ENCODE measurements at regions not wholly inside any gene's neighbourhood (a gene's known extent, or its start where the extent isn't known, plus 50 kb on each side); places are given as distances from the start of the nearest gene placed in this dataset.

DNA sequence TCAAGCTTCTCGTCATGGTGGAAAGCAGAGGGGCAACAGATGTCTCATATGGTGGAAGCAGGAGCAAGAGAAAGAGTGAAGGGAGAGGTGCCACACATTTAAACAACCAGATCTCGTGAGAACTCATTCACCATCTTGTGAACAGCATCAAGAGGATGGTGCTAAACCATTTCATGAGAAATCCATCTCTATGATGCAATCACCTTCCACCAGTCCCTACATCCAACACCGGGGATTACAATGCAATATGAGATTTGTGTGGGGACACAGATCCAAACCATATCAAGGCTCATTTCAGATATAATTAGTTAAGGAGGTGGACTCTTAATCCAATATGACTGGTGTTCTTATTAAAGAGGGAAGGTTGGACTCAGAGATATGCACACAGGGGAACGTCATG, 272.8 kb downstream of the KCNS3 start:
- no peak for DNase-seq (ENCODE audit: low read depth)

DNA sequence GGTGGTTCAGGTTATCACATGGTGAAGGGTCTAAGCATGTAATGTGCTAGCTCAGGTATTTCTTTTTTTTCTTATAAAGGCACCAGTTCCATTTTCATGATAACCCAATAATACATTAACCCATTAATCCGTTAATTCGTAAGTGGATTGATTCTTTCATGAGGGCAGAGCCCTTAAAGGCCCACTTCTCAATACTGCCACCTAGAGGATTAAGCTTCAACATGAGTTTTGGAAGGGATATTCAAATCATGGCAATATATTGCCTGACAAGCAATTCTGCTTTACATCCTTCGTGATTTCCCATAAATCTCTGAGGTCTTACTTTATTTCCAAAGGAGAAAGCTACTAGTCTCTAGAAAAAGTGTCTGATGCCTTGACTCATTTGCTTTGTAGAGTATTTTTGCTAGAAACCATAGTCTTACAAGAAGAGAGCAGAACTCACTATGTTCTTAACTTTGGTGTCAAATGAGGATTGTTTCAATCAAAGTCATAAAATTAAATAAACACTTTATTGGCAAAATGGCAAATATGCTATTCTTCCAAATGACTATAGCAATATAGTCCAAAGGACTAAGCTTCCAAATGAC, 271.3 kb downstream of the KCNS3 start:
- peak; percentile 44 for DNase-seq (ENCODE audit: low read depth)

DNA sequence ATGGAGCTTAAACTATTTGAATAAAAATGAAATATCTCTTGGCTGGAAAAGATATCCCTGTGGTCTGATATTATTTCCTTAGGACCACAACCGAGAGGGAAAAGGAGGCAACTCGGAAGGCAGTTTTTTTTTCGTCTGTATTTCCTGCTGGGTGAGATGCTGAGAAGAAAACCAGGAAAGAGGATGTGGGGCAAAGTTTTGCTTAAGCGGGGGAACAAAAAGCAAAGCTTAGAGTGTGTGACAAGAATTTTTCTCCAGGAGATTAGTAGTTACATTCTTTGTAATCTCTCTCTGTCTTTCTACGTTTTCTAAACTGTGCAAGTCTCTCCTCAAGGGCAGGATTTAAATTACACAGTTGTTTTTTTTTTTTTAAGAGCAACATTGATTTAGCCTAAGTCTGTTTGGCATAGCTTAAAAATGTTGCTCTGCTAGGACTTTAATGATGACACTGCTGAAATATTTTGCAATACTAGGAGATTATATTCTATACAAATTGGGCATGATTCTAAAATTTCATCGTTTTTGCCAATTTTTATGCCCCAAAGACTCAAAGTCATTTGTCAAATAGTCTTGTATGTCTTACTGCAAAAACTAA, 258.5 kb downstream of the KCNS3 start:
- DNase-seq (ENCODE audit: low read depth), result no peak

DNA sequence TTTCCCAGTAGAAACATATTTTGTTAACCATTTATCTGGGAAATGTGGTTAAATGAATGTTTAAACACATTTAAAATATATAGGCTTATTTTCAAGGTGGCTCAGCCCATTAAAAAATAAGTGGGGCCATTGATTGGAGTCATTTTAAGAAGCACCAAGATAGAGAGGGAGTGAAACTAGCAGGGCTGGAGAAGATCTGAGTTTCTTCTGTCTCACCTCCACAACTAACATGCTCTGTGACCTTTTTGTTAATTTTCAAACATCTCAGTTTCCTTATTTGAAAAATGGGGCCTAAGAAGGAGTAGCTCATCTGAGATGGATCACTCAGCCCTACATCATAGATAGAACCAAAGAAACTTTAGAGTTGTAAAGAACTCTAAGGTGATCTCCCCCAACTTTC, 254.8 kb downstream of the KCNS3 start:
- DNase-seq (ENCODE audit: low read depth), result no peak

DNA sequence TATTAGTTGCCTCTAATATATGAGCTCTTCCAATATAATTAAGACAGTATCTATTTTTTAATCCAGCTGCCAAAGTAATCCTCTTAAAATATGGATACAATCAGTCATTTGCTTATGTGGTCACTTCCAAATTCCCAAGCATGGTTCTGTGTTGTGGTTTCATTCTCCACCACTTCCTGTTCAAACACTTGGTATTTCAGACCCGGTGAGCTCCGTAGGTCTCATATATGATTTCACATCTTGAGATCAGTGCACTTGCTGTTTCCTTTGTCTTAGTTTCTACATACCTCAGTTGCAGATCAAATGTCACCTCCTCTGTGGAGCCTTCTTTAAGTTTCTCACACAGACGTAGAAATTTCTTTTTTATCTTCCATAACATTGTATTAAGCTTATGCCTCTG, 254.2 kb downstream of the KCNS3 start:
- DNase-seq (ENCODE audit: low read depth), result peak; percentile 56

DNA sequence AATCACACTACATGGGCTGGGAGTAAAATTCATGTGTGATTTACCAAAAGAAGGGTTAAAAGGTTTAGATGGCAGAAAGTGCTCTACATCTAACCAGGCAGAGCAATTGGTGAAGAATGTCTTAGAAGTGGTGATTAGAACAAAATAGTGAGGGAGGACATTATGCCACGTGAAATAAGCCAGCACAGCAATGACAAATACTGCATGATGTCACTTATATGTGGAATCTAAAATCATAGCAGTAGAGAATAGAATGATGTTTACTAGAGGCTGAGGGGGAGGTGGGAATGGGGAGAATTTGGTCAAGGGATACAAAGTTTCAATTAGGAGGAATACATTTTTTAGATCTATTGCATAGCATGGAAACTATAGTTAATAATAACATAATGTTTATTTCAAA, 253.3 kb downstream of the KCNS3 start:
- DNase-seq (ENCODE audit: low read depth), result no peak

DNA sequence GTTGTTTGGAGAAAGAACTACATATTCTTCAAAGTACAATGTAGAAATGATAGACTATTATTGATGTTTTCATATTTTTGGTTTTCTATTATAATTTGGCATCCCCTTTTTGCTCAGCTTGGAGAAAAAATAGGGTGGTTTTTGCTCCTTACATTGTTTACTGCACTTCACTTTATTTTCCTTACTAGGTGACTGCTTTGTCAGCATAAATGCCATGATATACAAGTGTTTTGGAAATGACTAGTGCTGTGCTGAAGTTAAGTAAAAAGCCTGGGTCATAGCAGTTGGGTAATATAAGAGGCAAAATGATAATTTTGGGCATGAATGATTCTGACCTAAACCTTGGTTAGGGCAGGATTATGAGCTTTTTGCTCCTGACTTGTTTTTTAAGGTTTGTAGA, 250.9 kb downstream of the KCNS3 start:
- DNase-seq (ENCODE audit: low read depth), result no peak

DNA sequence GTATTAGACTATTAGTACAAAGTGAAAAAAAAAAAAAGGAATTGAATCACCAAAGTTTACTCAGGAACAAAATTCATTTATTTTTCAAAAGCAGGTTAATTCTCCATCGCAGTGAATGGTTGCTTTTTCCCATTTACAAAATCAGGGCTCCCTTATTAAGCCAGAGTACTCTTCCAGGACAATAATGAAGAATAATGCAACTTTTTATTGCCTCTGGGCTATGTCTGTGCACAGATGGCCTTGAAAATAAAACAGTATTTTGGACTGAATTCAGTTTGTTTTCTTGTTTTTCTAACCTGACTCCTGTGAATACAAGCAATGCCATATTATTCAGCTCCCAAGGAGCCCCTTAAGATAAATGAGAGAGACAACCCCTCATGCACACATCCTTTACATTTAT, 246.8 kb downstream of the KCNS3 start:
- no peak for DNase-seq (ENCODE audit: low read depth)

DNA sequence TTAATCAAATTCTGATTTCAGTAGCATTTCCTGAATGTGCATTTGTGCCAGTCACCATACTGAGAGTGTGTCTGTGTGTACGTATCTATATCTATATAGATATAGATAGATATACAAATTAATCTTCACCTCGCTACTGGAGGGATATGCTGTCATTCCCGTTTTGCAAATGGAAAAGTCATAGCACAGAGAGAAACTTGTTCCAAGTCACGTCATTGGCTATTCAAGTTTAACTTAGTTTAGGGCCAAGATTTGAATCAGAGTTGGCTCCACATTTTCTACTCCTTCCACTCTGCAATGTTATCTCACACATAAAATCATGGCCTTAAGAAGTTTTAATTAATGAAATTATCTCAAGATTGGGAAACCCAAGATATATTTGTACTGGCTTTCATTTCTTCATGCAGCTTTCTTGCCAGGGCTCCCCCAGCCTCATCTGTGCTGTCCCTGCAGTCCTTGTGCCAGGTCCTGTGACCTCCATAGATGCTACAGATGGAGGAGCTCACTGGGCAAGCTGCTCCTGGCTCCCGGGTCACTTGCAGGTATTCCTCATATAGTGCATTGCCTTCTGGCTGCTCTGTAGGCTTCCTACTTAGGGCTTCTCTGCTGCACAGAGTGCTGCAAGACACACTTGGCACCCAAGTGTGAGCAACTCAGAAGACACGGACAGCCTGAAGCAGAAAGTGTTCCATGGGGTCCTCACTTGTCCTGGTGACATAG, 245.8 kb downstream of the KCNS3 start:
- no peak for DNase-seq (ENCODE audit: low read depth)

DNA sequence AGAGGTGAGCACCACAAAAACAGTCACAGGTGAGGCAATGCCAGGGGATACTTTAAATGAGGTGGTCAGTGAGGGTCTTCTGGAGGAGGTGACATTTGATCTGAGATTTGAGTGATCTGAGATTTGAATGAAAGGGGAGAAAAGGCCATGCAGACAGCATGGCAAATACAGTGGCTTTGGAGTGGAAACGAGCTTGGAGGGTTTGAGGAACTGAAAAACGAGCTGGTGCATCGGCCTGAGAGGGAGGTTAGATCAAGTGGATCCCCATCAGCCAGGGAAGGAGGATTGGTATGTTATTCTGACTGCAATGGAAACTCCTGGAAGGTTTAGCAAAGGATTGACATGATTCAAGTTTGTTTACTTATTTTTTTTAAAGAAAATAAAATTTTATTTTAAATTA, 245.1 kb downstream of the KCNS3 start:
- no peak for DNase-seq (ENCODE audit: low read depth)

DNA sequence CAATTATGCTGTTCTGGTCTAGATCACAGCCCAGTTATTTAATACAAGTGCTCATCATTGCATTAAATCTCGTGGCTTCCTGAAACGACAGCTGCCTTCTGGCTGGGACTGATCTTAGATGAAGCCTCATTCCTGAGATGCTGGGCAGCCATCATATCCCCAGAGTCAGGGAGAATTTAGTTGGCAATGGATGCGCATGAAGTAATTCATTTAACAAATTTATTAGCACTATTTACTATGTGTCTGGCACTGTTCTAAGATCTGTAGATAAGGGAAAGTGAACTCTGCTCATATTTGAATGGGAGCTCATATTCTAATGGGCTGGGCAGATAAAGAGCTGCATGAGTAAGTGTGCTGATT, 244.7 kb downstream of the KCNS3 start:
- DNase-seq (ENCODE audit: low read depth), result peak; percentile 13

DNA sequence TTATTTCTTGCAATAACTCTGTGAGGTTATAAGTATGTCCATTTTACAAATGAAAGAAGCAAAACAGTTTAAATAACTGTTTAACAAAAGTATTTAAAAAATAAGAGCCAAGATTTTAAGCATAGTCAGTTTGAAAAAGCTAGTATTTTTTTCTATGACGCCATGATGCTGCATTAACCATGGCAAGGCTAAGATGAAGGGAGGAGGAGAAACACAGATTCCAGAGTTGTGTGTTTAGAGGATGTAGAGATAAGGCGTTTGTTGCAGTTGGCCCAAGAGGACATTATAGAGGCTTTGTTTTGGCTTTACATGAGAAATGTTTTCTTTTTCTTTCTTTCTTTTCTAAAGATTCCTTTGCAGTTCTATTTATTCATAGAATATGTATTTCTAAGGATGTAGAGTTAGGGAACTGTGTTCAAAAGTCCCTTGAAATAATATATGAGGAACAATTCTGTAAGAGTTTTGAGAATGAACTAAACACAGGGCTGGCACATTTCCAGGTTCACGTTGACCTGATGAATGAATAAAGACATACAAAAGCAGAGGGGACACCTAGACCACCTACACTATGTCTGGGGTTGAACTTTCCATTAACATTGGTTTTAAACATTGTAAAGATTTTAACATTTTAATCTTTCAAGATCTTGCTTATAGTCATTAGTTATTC, 244.2 kb downstream of the KCNS3 start:
- DNase-seq (ENCODE audit: low read depth), result no peak

DNA sequence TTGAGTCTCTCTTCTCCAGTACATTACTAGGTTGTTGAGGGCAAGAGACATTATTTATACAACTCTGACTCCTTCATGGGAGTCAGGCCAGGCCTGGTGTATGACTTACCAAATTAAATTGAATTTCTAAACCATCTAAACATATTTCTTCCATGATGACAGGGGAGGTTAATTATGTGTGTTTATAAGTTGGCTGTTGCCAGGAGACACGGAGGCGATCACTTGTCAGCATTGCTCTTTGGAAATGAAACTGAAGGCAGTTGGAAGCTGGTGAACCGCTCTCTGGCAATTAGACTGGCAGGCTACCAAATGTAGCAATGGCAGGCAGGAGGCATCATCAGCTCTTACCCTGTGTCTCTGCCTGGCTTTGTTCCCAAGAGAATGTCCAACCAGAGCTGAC, 241.4 kb downstream of the KCNS3 start:
- peak; percentile 20 for DNase-seq (ENCODE audit: low read depth)

DNA sequence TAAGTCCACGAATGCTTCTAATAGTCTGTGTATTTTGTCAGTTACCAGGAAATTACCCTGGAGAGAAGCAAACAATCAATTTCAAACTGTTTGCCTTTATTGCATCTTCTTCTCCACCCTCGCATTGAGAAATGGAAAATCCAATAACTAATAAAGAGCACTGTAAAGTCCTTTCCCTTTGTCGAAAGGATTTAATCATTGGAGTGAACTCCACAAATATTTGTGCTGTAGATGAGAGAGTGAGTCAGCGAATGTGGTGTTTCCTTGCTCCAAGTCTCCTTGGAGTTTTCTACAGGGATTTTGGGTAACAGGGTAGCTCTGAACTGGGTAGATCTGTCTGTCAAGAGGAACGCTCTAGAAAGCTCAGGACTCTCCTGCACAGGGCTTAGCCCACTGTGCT, 240.2 kb downstream of the KCNS3 start:
- DNase-seq (ENCODE audit: low read depth), result no peak

DNA sequence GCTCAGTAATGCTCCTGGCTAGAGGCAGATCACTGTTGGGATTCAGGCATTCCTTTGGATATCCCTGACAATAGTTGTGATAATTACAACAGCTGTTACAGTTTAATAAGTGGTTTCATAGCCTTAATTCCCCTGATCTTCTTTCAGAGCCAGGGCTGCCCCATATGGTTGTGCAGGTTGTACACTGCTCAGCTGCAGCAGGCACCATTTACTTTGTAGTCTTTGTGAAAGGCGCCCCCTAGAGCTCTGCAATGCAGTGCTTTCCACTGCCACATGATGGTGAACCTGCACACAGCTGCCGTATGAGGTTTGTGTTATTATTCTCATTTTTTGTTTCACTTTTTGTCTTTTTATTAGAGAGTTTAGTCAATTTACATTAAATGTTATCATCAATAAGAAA, 239.1 kb downstream of the KCNS3 start:
- peak; percentile 61 for DNase-seq (ENCODE audit: low read depth)

DNA sequence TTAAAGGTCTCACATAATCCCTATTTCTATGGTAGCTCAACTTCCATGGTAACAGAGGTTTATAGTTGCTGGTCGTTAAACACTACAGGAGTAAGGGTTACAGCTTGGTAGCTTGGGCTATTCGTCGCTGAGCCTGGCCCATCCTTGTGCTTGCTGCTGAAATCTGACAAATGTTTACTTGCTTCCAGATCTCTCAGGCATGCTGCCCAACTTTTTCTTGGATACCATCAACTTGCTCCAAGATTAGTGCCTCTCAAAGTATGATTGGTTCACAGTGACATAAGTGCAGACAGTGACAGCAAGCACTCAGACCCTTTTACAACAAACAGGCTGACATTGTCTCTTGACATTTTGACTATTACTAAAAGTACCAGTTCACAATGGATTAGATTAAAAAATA, 231.8 kb downstream of the KCNS3 start:
- DNase-seq (ENCODE audit: low read depth), result no peak

DNA sequence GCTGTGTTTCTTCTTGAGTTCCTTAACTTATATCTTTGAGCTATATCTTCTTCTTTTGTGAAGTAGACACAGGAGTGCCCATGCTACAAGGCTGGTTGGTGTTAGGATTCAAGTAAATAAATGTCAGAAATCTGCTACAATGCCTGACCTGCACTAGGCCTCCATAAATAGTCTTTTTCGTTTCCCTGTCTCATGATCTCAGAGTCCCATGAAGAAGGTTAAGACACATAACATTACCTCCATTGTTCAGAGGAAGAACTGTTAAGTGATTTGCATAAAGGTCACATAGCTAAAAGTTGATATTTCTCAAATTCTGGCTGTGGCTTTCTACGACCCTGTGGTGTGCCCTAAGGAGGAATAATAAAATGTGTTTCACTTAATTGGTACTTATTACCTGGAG, 228.4 kb downstream of the KCNS3 start:
- no peak for DNase-seq (ENCODE audit: low read depth)

DNA sequence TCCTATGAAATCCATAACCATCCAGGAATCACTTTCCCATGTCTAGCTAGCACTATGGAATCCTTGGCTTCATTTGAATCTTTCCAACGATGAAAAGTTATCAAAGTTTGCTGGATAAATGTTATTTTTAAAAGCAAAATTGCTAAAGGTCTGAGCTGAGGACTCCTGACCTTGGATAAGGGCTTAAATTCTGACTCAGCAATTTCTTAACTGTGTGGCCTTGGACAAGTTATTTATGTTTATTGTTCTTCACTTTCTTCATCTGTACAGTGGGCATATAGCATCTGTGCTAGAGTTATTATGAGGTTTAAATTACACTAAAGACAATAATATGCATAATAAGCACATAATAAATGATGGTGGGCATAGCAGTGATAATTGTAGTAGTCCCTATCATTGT, 227.5 kb downstream of the KCNS3 start:
- DNase-seq (ENCODE audit: low read depth), result no peak

DNA sequence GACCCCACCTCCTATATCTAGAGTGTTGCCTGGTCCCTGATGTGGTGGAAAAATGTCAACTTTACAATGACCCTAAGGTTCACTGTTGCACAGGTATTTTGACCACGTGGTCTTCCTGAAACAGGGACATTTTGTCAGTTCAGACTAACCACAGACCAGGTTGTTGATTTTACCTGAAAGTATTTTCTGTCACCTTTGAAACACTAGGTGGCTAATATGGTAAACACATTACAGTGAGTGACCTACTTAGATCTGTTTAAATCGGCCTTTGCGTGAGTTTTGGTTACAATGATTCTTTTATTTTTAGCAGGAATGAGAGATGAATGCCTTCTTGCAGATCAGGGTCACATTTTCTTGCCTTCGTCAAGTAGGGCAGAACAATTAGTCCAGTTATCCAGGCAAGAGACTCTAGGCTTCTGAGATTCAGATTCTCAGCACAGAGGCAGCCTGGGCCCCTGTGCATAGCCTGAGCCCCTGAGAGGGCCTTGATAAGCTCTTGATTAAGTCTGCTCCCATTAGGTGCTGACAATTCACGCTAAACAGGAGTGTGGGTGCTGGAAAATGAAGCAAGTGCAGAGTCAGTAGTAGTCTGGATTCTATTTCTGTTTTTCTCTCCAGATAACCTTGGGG, 226.2 kb downstream of the KCNS3 start:
- DNase-seq (ENCODE audit: low read depth), result no peak

DNA sequence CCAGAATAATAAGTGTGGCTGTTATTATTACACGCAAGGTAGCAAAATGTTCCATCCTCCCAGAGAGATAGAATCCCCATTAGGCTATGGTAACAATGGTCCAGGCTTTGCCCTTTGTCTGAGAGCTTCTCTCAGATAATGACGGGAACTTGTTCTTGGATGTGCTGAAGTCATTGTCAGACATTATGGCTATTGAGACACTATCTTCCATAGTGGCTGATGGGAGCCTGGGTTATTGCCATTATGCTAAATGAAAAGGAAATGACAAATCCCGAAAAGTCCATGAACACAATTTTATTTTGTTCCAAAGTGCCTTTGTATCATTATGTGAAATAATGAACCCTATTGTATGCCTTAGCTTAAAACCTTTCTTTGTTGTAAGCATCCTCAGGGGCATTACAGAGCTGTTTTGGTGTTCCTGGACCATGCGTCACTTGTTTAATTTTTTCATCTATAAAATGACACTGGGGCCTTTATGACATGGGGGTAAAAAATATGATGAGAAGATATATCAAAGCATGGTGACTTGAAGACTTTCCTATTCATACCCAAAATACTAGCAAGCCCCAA, 218.5 kb downstream of the KCNS3 start:
- no peak for DNase-seq (ENCODE audit: low read depth)

DNA sequence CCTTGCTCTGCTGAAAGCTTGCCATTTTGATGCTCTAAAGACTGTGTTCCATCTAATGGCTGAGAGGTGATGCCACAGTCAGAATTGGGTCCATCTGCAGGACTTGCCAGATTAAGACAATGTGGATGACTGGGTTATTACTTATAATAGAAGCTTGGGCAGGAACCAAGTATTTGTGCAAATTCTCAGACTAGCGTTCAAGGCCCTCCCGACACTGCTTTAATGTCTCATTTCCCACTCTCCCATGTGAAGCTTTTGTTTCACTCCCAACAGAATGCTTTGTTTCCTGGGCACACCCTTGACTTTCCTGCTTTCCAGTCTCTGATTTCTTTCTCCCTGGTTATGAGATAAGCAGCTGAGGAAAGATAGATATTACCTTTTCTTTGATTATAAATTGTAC, 215.8 kb downstream of the KCNS3 start:
- no peak for DNase-seq (ENCODE audit: low read depth)

DNA sequence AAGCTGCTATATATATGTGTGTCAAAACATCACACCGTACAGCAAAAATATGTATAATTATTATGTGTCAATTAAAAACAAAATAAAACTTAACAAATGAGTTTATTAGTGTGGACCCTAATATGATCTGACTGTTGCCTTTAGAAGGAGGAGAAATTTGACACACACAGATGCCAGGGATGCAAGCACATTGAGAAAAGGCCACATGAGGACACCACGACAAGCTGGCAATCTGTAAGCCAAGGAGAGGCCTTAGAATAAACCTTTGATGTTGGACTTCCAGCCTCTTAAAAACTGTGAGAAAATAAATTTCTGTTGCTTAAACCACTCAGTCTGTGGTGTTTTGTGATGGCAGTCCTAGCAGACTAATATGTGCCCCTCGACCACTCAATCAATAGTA, 214.7 kb downstream of the KCNS3 start:
- DNase-seq (ENCODE audit: low read depth), result no peak
